H1 (cell line): ENCODE measurements at regions not wholly inside any gene's neighbourhood (a gene's known extent, or its start where the extent isn't known, plus 50 kb on each side); places are given as distances from the start of the nearest gene placed in this dataset.

Experiments
- CTCF ChIA-PET: fragments of 300-600 bp; sonication (Branson Sonifier 250); formaldehyde crosslinking; loops from one replicate; lab custom pipeline; 2021; ENCODE audit not compliant: partially characterized antibody; lab: Charles Lee
- POLR2A ChIA-PET: fragments of 300-600 bp; sonication (Branson Sonifier 250); formaldehyde crosslinking; loops from one replicate; lab custom pipeline; 2021; ENCODE audit warnings: inconsistent platforms; ENCODE audit not compliant: partially characterized antibody; lab: Charles Lee
- DNase-seq, 2 experiments: peaks; one replicate each; pipeline versions ENCODE4 v3.0.0 to v3.0.0-alpha.2; 2010 to 2022; ENCODE audit warnings: low spot score in 2 of 2, low read depth in 1 of 2, mixed read lengths in 1 of 2
- FAIRE-seq: peaks from 2 replicates; lab custom pipeline; 2011; peaks lifted over from hg19 to GRCh38; lab: Jason Lieb, UNC
- H2AFZ ChIP-seq: 2 replicates; pipeline ENCODE4 v1.8.1; 2012; ENCODE audit warnings: low read length, inconsistent platforms
- H2AK5ac ChIP-seq: 2 replicates; pipeline ENCODE4 v1.6.1; 2013; ENCODE audit warnings: low read depth, low read length
- H2BK120ac ChIP-seq: replicated peaks from 2 replicates; pipeline ENCODE3; 2013; ENCODE audit warnings: low read depth, low read length, inconsistent platforms
- H2BK12ac ChIP-seq: 2 replicates; pipeline ENCODE4 v1.6.1; 2013; ENCODE audit warnings: low read depth, low read length
- H2BK15ac ChIP-seq: 2 replicates; pipeline ENCODE4 v1.6.1; 2013; ENCODE audit warnings: low read length
- H2BK20ac ChIP-seq: 2 replicates; pipeline ENCODE4 v1.6.1; 2013; ENCODE audit warnings: low read length
- H2BK5ac ChIP-seq: 2 replicates; pipeline ENCODE4 v1.6.1; 2013; ENCODE audit warnings: low read depth, low read length
- H3K14ac ChIP-seq: 2 replicates; pipeline ENCODE4 v1.6.1; 2013; ENCODE audit warnings: inconsistent platforms; ENCODE audit not compliant: insufficient read length
- H3K18ac ChIP-seq: 2 replicates; pipeline ENCODE4 v1.6.1; 2013; ENCODE audit warnings: low read length; ENCODE audit errors: extremely low read depth
- H3K23ac ChIP-seq: 2 replicates; pipeline ENCODE4 v1.6.1; 2013; ENCODE audit warnings: inconsistent platforms; ENCODE audit not compliant: insufficient read length
- H3K23me2 ChIP-seq: 2 replicates; pipeline ENCODE4 v1.6.1; 2013; ENCODE audit warnings: low read depth, low read length
- H3K27ac ChIP-seq: 2 replicates; pipeline ENCODE4 v1.6.1; 2011; ENCODE audit warnings: low read depth, low read length, inconsistent platforms
- H3K27me3 ChIP-seq, 4 experiments: replicated peaks in 1 of 4; 1 replicate in 1 of 4; 2 replicates in 3 of 4; pipeline versions ENCODE4 v1.6.1 to v1.8.1; 2011 to 2013; ENCODE audit warnings: low read length in 3 of 4, mild to moderate bottlenecking in 3 of 4, inconsistent platforms in 2 of 4, mixed read lengths in 2 of 4, moderate library complexity in 1 of 4; ENCODE audit not compliant: control insufficient read depth in 3 of 4, insufficient read depth in 3 of 4; ENCODE audit errors: extremely low read depth in 1 of 4
- H3K36me3 ChIP-seq, 4 experiments: 2 replicates each; pipeline versions ENCODE4 v1.6.1 to v1.8.1; 2011 to 2013; ENCODE audit warnings: mild to moderate bottlenecking in 4 of 4, low read length in 3 of 4, moderate library complexity in 2 of 4, control low read depth in 1 of 4, inconsistent platforms in 1 of 4; ENCODE audit not compliant: insufficient read depth in 4 of 4, control insufficient read depth in 2 of 4
- H3K4ac ChIP-seq: replicated peaks from 2 replicates; pipeline ENCODE3; 2013; ENCODE audit warnings: low read length, low read depth, mixed read lengths, inconsistent platforms; ENCODE audit not compliant: insufficient read length
- H3K4me1 ChIP-seq, 4 experiments: replicated peaks in 1 of 4; 1 replicate in 1 of 4; 2 replicates in 3 of 4; pipeline versions ENCODE4 v1.6.1 to v1.8.1; 2011 to 2013; ENCODE audit warnings: low read length in 3 of 4, inconsistent platforms in 2 of 4, mixed read lengths in 1 of 4; ENCODE audit not compliant: insufficient read depth in 4 of 4, control insufficient read depth in 3 of 4
- H3K4me2 ChIP-seq, 2 experiments: 2 replicates each; pipeline versions ENCODE4 v1.6.1 to v1.8.1; 2011 to 2013; ENCODE audit warnings: low read depth in 2 of 2, low read length in 2 of 2, control low read depth in 1 of 2, inconsistent platforms in 1 of 2, mild to moderate bottlenecking in 1 of 2; ENCODE audit not compliant: insufficient read depth in 1 of 2
- H3K4me3 ChIP-seq, 4 experiments: fragments of 200-600, 300-600 bp in 1 of 4; sonication (generic), shearing (Covaris generic), sonication (Bioruptor Twin) in 1 of 4; 2 replicates each; pipeline versions ENCODE4 v1.5.1 to v1.8.1; 2011 to 2016; ENCODE audit warnings: low read length in 4 of 4, low read depth in 3 of 4, control low read depth in 2 of 4, inconsistent platforms in 2 of 4, mild to moderate bottlenecking in 2 of 4, mixed read lengths in 1 of 4, moderate library complexity in 1 of 4; ENCODE audit not compliant: insufficient read depth in 2 of 4; ENCODE audit errors: extremely low read depth in 1 of 4
- H3K56ac ChIP-seq: replicated peaks from 2 replicates; pipeline ENCODE3; 2013; ENCODE audit warnings: low read depth, mild to moderate bottlenecking, mixed read lengths, low read length, inconsistent platforms; ENCODE audit not compliant: insufficient read length
- H3K79me1 ChIP-seq: 2 replicates; pipeline ENCODE4 v1.6.1; 2013; ENCODE audit warnings: low read depth, low read length, control low read depth
- H3K79me2 ChIP-seq, 2 experiments: 2 replicates each; pipeline versions ENCODE4 v1.6.1 to v1.8.1; 2012 to 2013; ENCODE audit warnings: low read length in 2 of 2, mild to moderate bottlenecking in 2 of 2, inconsistent platforms in 1 of 2; ENCODE audit not compliant: insufficient read depth in 2 of 2, control insufficient read depth in 1 of 2
- H3K9ac ChIP-seq, 4 experiments: replicated peaks in 1 of 4; 1 replicate in 1 of 4; 2 replicates in 3 of 4; pipeline versions ENCODE4 v1.6.1 to v1.8.1; 2011 to 2013; ENCODE audit warnings: low read depth in 3 of 4, low read length in 3 of 4, control low read depth in 2 of 4, mild to moderate bottlenecking in 2 of 4, moderate library complexity in 2 of 4, inconsistent platforms in 1 of 4; ENCODE audit errors: extremely low read depth in 1 of 4
- H3K9me3 ChIP-seq, 2 experiments: 2 replicates each; pipeline versions ENCODE4 v1.6.1 to v1.8.1; 2012 to 2013; ENCODE audit warnings: mild to moderate bottlenecking in 2 of 2, moderate library complexity in 2 of 2, control low read depth in 1 of 2, inconsistent platforms in 1 of 2, low read depth in 1 of 2, low read length in 1 of 2, mixed read lengths in 1 of 2; ENCODE audit not compliant: insufficient read depth in 2 of 2
- H4K20me1 ChIP-seq, 2 experiments: replicated peaks in 1 of 2; 2 replicates each; pipeline versions ENCODE3 to v1.8.1; 2011 to 2013; ENCODE audit warnings: inconsistent platforms in 2 of 2, low read length in 2 of 2, mild to moderate bottlenecking in 1 of 2; ENCODE audit not compliant: insufficient read depth in 2 of 2, control insufficient read depth in 1 of 2
- H4K5ac ChIP-seq: 2 replicates; pipeline ENCODE4 v1.6.1; 2013; ENCODE audit warnings: low read length, low read depth, mixed read lengths, inconsistent platforms; ENCODE audit not compliant: insufficient read length
- H4K8ac ChIP-seq: 2 replicates; pipeline ENCODE4 v1.8.0; 2013; ENCODE audit warnings: mild to moderate bottlenecking, moderate library complexity, low read length, inconsistent platforms; ENCODE audit not compliant: insufficient read depth; ENCODE audit errors: extremely low read depth
- H4K91ac ChIP-seq: replicated peaks from 2 replicates; pipeline ENCODE3; 2013; ENCODE audit warnings: low read length, mixed read lengths, inconsistent platforms; ENCODE audit not compliant: insufficient read length
- ATF3 ChIP-seq: IDR thresholded peaks from 2 replicates; pipeline ENCODE4 v1.6.1; 2011; ENCODE audit warnings: low read depth, mild to moderate bottlenecking, low read length; ENCODE audit not compliant: insufficient read depth
- CTBP2 ChIP-seq: IDR thresholded peaks from 2 replicates; pipeline ENCODE4 v1.7.0; 2011; ENCODE audit warnings: borderline replicate concordance, mild to moderate bottlenecking, moderate library complexity, mixed read lengths, low read length; ENCODE audit not compliant: insufficient read depth, insufficient read length
- KDM5A ChIP-seq: fragments of 200-600 bp; IDR thresholded peaks from 2 replicates; pipeline ENCODE4 v1.7.1; 2012; ENCODE audit warnings: mild to moderate bottlenecking, low read length, inconsistent platforms, mixed read lengths
- SIRT6 ChIP-seq: IDR thresholded peaks from one replicate; pipeline ENCODE4 v1.7.1; 2012; ENCODE audit warnings: low read length, inconsistent platforms
- TBP ChIP-seq: IDR thresholded peaks from 2 replicates; pipeline ENCODE4 v1.6.1; 2011; ENCODE audit warnings: low read depth, low read length, improper control_type of control experiment
- TEAD4 ChIP-seq: IDR thresholded peaks from 2 replicates; pipeline ENCODE4 v1.6.1; 2012; ENCODE audit warnings: low read depth, low read length, inconsistent platforms, mixed read lengths
- WGBS, 2 experiments: shearing (Covaris generic) in 1 of 2; methylation state at CpG; one replicate each; pipeline versions ENCODE4 v1.1.6 to v1.1.7; 2013 to 2015; ENCODE audit warnings: low lambda C conversion rate in 2 of 2, mixed read lengths in 2 of 2, inconsistent platforms in 1 of 2, low coverage in 1 of 2, missing lambda C conversion rate in 1 of 2; ENCODE audit not compliant: insufficient replicate concordance in 2 of 2, insufficient coverage in 1 of 2, insufficient read length in 1 of 2; ENCODE audit errors: extremely low coverage in 1 of 2, missing lambda C conversion rate in 1 of 2; 5-methylcytosine and 5-hydroxymethylcytosine counted together
- TF ChIP-seq, protein P1 (sequence below): IDR thresholded peaks from 2 replicates; pipeline ENCODE4 v1.6.1; 2012; ENCODE audit warnings: low read length, inconsistent platforms

DNA sequence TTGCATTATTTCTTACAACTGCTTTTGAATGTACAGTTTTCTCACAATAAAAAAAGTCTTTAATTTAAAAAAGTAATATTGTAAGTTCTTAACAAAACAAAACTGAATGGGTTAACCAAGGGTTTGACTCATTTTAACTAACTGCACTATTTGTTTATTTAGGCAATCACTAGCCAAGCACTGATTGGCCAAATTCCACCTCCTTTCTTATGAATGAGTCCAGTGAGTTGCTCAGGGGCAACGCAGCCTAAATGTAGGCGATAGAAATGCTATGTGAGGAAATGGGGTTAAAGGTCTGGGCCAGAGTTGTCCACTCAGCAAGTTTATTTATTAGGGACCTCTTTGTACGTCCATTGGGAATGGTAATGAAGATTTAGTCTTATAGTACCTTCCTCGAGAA is 89.6 kb upstream of the MAF start:
- 94% methylated on average over 4 of the region's 4 CpGs; no CpG with 5 or more reads in 1 of the 2 experiments for WGBS, 2 experiments
- Histone ChIP-seq H3K18ac (no peak overlapping the region), H2AFZ (no peak overlapping the region), H2BK12ac (no peak overlapping the region), H3K4me2 (no peak overlapping the region), H3K79me1 (no peaks in the 10 kb centered on the region), H2BK120ac (no peak overlapping the region), H2BK20ac (no peak overlapping the region), H3K36me3 (no peaks in the 10 kb centered on the region), H2BK5ac (no peak overlapping the region), H3K27ac (no peak overlapping the region), H4K91ac (no peak overlapping the region), H3K23me2 (no peaks in the 10 kb centered on the region), H3K23ac (no peak overlapping the region), H3K4me3 (no peak overlapping the region), H2BK15ac (no peak overlapping the region), H4K20me1 (no peaks in the 10 kb centered on the region), H3K14ac (no peak overlapping the region), H4K8ac (no peak overlapping the region), H3K56ac (no peak overlapping the region), H3K4ac (no peak overlapping the region), H3K27me3 (no peaks in the 10 kb centered on the region; a peak in 1 of 7 replicates), H3K79me2 (no peaks in the 10 kb centered on the region), H3K9me3 (0 out of 4 replicates have a peak, but pooled peaks cover 0 to 3% of the 10 kb centered on the region in 2 experiments), H2AK5ac (no peak overlapping the region), H3K4me1 (no peaks in the 10 kb centered on the region), H3K9ac (no peak overlapping the region), H4K5ac (no peak overlapping the region)
- no peak for TF ChIP-seq ATF3
- no peak for TF ChIP-seq TEAD4
- TF ChIP-seq, protein P1, sequence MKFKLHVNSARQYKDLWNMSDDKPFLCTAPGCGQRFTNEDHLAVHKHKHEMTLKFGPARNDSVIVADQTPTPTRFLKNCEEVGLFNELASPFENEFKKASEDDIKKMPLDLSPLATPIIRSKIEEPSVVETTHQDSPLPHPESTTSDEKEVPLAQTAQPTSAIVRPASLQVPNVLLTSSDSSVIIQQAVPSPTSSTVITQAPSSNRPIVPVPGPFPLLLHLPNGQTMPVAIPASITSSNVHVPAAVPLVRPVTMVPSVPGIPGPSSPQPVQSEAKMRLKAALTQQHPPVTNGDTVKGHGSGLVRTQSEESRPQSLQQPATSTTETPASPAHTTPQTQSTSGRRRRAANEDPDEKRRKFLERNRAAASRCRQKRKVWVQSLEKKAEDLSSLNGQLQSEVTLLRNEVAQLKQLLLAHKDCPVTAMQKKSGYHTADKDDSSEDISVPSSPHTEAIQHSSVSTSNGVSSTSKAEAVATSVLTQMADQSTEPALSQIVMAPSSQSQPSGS: no peak
- TF ChIP-seq SIRT6: no peak
- TF ChIP-seq TBP: no peak
- no peak for TF ChIP-seq CTBP2
- TF ChIP-seq KDM5A: no peak
- FAIRE-seq: no peak
- DNase-seq: no peak
- ChIA-PET POLR2A (no interaction called here), CTCF (interaction anchor here (1.2 kb wide), 1 partner anchor 39 kb away, joined by 3 read pairs; no protein-coding TSS in a partner anchor)
